SU-DHL-6 (cell line): ENCODE measurements at regions not wholly inside any gene's neighbourhood (a gene's known extent, or its start where the extent isn't known, plus 50 kb on each side); places are given as distances from the start of the nearest gene placed in this dataset.

Experiments
- H2AFZ ChIP-seq: fragments of 200-600 bp; sonication (generic); 2 replicates; pipeline ENCODE4 v1.6.1; 2014; ENCODE audit warnings: low read depth, mild to moderate bottlenecking, moderate library complexity, mixed read lengths, antibody characterized with exemption, low read length; ENCODE audit not compliant: severe bottlenecking
- H3F3A ChIP-seq: fragments of 200-600 bp; shearing (Covaris generic); 2 replicates; pipeline ENCODE4 v1.6.0; 2016; ENCODE audit warnings: antibody characterized with exemption, mild to moderate bottlenecking; ENCODE audit not compliant: insufficient read depth
- H3K27ac ChIP-seq: fragments of 200-600 bp; sonication (generic); 2 replicates; pipeline ENCODE4 v1.5.1; 2016; ENCODE audit warnings: low read depth, mild to moderate bottlenecking, low read length, moderate library complexity, mixed read lengths
- H3K27me3 ChIP-seq: fragments of 200-600 bp; sonication (generic), shearing (Covaris generic); 2 replicates; pipeline ENCODE4 v1.6.0; 2014; ENCODE audit warnings: mild to moderate bottlenecking, low read length
- H3K36me3 ChIP-seq: fragments of 200-600 bp; sonication (generic); 2 replicates; pipeline ENCODE4 v1.6.1; 2014; ENCODE audit warnings: mild to moderate bottlenecking, low read length, mixed read lengths
- H3K4me2 ChIP-seq: fragments of 300-600, 200-600 bp; shearing (Covaris generic), sonication (generic); 2 replicates; pipeline ENCODE4 v1.6.0; 2014; ENCODE audit warnings: low read length, low read depth, mild to moderate bottlenecking; ENCODE audit not compliant: poor library complexity, severe bottlenecking
- H3K4me3 ChIP-seq: fragments of 200-600 bp; sonication (generic); 2 replicates; pipeline ENCODE4 v1.5.1; 2014; ENCODE audit warnings: antibody characterized with exemption, low read length, mild to moderate bottlenecking, mixed read lengths; ENCODE audit not compliant: insufficient read depth, poor library complexity, severe bottlenecking
- H3K79me2 ChIP-seq: fragments of 200-600 bp; sonication (generic); 2 replicates; pipeline ENCODE4 v1.6.1; 2014; ENCODE audit warnings: mild to moderate bottlenecking, low read length, moderate library complexity; ENCODE audit not compliant: insufficient read depth
- H3K9ac ChIP-seq: fragments of 200-600 bp; sonication (generic); 2 replicates; pipeline ENCODE4 v1.7.0; 2014; ENCODE audit warnings: mild to moderate bottlenecking, low read length
- H3K9me2 ChIP-seq: fragments of 200-600 bp; sonication (generic); replicated peaks from 2 replicates; pipeline ENCODE4 v1.6.1; 2014; ENCODE audit warnings: low read length; ENCODE audit not compliant: insufficient read depth
- H3K9me3 ChIP-seq: fragments of 200-600 bp; sonication (generic); 2 replicates; pipeline ENCODE4 v1.6.1; 2014; ENCODE audit warnings: low read length, mixed read lengths; ENCODE audit not compliant: insufficient read depth
- H4K20me1 ChIP-seq: fragments of 200-600 bp; sonication (generic); 2 replicates; pipeline ENCODE4 v1.6.1; 2014; ENCODE audit warnings: low read depth, mild to moderate bottlenecking, antibody characterized with exemption, low read length, moderate library complexity, mixed read lengths
- EZH2phosphoT487 ChIP-seq: fragments of 200-600 bp; sonication (generic), shearing (Covaris generic); conservative IDR thresholded peaks from 2 replicates; pipeline ENCODE4 v1.6.1; 2018; ENCODE audit warnings: mild to moderate bottlenecking, antibody characterized with exemption, low read length, moderate library complexity, mixed read lengths
- TF ChIP-seq, protein P1 (sequence below): fragments of 200-600 bp; sonication (generic); IDR thresholded peaks from one replicate; pipeline ENCODE4 v1.5.1; 2017; ENCODE audit warnings: antibody characterized with exemption, mild to moderate bottlenecking, low read length, moderate library complexity; ENCODE audit not compliant: insufficient read depth, poor library complexity, severe bottlenecking

DNA sequence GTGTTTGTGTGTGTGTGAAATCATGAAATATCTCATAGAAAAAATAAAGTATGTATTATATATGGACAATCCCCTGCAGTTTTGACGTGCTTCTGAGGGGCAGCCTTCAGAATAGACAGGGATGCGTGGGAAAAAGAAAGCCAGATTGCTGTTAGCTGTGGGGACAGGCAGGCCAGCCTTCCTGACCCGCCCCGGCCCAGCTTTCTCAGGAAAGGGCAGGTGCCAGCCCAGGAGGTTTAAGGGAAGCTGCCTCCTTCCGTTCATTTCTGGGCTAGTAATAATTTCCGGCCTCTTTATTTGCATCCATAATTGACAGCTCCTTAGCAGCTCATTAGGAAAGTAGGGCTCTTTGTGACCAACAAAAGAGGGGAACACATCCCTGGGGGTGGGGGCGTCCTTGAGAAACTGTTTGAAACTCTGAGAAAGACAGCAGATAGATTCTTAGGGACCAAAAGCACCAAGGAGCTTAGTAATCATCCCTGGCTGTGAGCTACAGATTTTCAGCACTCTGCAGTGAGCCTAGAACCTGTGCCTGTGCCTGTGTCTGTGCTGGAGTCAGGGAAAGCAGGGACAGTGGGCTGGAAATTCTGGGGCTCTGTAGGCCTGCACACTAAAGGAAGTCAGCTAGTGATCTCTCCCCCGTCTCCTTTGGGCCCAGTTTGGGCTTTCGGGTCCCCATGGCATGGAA lies 632.9 kb upstream of the CADM1 start:
- no peak for TF ChIP-seq EZH2phosphoT487
- TF ChIP-seq, protein P1, sequence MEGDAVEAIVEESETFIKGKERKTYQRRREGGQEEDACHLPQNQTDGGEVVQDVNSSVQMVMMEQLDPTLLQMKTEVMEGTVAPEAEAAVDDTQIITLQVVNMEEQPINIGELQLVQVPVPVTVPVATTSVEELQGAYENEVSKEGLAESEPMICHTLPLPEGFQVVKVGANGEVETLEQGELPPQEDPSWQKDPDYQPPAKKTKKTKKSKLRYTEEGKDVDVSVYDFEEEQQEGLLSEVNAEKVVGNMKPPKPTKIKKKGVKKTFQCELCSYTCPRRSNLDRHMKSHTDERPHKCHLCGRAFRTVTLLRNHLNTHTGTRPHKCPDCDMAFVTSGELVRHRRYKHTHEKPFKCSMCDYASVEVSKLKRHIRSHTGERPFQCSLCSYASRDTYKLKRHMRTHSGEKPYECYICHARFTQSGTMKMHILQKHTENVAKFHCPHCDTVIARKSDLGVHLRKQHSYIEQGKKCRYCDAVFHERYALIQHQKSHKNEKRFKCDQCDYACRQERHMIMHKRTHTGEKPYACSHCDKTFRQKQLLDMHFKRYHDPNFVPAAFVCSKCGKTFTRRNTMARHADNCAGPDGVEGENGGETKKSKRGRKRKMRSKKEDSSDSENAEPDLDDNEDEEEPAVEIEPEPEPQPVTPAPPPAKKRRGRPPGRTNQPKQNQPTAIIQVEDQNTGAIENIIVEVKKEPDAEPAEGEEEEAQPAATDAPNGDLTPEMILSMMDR, result no peak
- H3K4me2 ChIP-seq, result no peak overlapping the region
- H3K4me3 ChIP-seq, result no peak overlapping the region
- H3K79me2 ChIP-seq, result no peaks in the 10 kb centered on the region
- H2AFZ ChIP-seq, result no peak overlapping the region
- H3K9me3 ChIP-seq, result no peaks in the 10 kb centered on the region
- no peaks in the 10 kb centered on the region for H3F3A ChIP-seq
- H3K27me3 ChIP-seq, result 0 out of 2 replicates have a peak, but pooled peaks cover 4% of the 10 kb centered on the region
- H3K9ac ChIP-seq, result no peak overlapping the region
- H3K9me2 ChIP-seq, result no peaks in the 10 kb centered on the region
- H3K27ac ChIP-seq, result no peak overlapping the region
- no peaks in the 10 kb centered on the region for H3K36me3 ChIP-seq
- H4K20me1 ChIP-seq, result no peaks in the 10 kb centered on the region

DNA sequence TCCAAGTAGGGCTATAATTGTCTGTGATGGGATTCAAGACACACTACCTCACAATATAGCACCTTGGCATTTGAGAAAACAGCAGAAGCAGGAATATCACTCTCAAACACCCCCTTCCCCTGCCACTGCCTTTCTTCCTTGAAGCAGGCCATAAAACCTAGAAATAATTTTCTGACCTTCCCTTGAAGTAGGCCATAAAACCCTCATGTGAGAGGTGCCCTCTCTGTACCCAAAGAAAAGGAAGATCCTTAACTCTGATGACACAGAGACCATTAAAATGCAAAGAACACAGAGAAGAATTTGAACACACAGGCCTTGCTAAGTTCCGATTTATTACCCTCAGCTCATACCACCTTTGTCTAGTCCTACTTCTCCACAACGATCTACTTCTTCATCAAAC lies 631.7 kb upstream of the CADM1 start:
- Histone ChIP-seq H3K9me3 (no peaks in the 10 kb centered on the region), H3K4me2 (no peak overlapping the region), H3K27ac (no peak overlapping the region), H2AFZ (no peak overlapping the region), H3K9ac (no peak overlapping the region), H3K79me2 (no peaks in the 10 kb centered on the region), H3K4me3 (no peak overlapping the region), H3F3A (no peaks in the 10 kb centered on the region), H3K9me2 (no peaks in the 10 kb centered on the region), H3K36me3 (no peaks in the 10 kb centered on the region), H4K20me1 (no peaks in the 10 kb centered on the region), H3K27me3 (0 out of 2 replicates have a peak, but pooled peaks cover 4% of the 10 kb centered on the region)
- TF ChIP-seq EZH2phosphoT487, result no peak
- TF ChIP-seq, protein P1, result no peak

DNA sequence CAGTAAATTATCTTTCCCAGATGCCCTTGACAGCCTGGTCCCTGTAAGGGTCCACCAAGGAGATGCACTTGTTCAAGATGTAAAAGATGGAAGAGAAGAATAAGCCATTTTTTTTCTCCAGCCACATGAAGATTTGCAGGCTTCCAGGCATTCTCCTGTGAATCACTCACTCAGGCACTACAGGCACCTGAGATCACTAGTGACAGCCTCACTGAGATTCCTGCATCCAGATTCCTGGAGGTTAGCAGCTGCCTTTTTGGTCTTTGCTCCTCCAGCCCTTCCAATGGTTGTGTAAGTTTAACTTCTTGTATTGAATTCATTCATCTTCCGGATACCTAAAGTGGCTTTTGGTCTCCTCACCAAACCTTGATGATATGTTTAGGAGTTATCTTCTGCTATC lies 630.2 kb upstream of the CADM1 start:
- Histone ChIP-seq H3F3A (no peaks in the 10 kb centered on the region), H3K9me2 (no peaks in the 10 kb centered on the region), H4K20me1 (no peaks in the 10 kb centered on the region), H3K4me3 (no peak overlapping the region), H3K27ac (no peak overlapping the region), H3K79me2 (no peaks in the 10 kb centered on the region), H3K27me3 (0 out of 2 replicates have a peak, but pooled peaks cover 4% of the 10 kb centered on the region), H3K9ac (no peak overlapping the region), H3K4me2 (no peak overlapping the region), H3K36me3 (no peaks in the 10 kb centered on the region), H2AFZ (no peak overlapping the region), H3K9me3 (no peaks in the 10 kb centered on the region)
- TF ChIP-seq, protein P1, result no peak
- no peak for TF ChIP-seq EZH2phosphoT487
